ENCODE measurements at regions not wholly inside any gene's neighbourhood (a gene's known extent, or its start where the extent isn't known, plus 50 kb on each side); places are given as distances from the start of the nearest gene placed in this dataset.

DNA sequence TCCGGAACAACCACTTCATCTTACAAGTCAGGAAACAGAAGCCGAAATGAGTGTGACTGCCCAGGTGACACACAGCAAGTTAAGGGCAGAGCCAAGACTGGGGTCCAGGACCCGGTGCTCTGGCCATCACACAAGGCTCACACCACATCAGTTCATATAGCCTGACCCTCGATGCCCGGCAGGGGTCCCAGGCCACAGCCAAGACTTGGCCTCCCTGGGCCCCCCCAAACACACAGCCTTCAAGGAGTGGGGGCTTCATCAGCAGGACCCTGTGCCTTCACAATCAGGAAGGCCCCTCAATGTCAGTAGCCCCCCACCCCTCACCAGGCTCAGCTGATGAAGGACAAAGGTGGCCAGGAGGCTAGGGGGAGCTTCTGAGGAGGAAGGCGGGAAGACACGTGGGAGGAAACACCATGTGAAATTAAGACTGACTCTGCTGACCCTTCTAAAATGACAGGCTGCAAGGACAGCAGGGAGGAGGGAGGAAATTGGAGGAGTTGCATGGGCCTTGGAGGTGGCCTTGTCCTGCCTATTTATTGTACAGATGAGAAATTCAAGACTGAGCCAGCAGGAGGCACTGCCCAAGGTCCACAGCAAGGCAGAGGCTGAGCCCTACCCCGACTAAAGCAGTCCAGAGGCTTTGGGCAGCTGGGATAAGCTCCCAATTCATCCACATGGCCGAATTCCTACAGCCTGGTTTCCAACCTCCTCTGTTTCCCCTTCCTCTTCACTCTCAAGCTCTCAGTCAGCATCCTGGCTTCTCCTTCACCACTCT lies 216.1 kb upstream of the ZMIZ1 start:
- DNase-seq: no peak

DNA sequence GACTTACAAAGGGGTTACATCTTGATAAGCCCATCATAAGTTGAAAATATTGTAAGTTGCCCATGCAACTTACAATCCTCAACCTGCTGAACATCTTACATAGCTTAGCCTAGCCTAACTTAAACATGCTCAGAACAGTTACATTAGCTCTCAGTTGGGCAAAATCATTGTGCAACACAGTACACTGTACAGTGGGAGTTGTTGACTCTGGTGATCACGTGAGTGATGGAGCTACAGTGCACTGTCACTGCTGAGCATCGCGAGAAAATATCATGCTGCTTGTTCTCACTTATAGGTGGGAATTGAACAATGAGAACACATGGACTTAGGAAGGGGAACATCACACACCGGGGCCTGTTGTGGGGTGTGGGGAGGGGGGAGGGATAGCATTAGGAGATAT lies 214.9 kb upstream of the ZMIZ1 start:
- no peak for DNase-seq

DNA sequence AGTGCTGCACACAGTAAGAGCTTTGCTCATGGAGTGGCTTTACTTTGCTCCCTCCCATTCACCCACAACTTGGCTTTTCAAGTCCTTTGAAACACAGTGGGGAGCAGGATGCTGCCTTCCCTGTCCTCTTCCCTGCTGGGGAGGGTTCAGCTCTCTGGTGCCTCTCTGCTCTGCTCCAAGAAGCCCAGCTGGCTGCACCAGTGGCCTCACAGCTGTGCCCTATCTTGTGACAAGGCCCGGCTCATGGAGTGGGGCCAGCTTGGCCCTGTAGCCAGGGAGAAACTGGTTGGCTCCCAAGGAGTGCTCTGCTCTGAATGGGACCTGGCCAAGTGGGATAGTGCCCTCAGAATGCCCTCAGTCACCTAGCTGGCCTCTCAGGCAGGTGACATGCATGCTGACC lies 212.3 kb upstream of the ZMIZ1 start:
- peak; percentile 78 to 84 for DNase-seq

DNA sequence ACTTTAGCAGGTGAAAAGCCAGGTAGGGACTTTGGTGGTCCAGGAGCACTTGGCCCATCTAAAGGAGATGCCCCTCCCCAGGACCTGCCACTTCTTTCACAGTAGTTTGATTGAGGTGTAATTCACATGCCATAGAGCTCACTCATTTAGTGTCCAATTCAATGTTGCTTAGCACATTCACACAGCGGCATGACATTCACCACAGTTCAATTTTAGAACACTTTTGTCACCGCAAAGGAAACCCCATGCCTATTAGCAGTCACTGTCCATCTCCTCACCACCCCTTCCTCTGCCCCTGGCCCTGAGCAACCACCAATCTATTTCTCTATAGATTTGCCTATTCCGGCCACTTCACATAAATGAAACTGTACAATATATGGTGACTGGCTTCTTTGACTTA lies 211.6 kb upstream of the ZMIZ1 start:
- DNase-seq: no peak

DNA sequence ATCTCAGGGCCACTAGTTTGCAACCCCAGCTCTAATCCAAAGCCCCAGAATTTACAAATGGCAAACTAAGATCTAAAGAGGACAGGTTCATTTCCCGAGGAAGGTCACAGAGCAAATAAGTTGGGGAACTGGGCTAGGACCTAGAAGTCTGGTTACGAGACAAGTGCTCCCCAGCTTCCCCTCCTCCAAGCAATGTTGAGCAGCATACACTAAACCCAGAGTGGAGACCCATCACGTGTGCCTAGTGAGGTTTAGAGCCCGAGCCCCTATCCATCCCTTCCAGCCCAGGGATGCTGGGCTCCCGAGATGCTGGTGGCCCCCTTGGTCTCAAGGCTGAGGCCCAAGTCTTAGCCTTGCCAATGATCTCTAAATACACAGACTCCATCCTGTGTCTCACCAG lies 209.5 kb upstream of the ZMIZ1 start:
- no peak for DNase-seq

DNA sequence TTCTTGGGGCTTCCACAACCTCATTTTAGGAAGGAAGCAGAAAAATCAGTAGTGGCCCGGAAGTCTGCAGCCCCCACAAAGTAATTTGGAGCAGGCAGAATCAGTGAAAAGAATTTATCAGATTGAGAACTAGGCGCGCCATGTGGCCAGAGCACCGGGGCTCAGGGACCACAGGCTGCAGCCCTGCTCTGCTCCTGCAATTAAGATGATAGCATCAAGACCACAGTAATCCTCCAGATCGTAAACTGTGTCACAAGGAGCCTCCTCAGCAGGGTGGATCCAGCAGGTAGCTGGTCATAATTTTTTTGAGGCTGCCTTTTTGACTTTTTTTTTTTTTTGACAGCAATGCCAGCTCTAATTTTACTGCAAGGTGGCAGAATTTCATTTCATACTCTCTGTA lies 209.0 kb upstream of the ZMIZ1 start:
- no peak for DNase-seq

DNA sequence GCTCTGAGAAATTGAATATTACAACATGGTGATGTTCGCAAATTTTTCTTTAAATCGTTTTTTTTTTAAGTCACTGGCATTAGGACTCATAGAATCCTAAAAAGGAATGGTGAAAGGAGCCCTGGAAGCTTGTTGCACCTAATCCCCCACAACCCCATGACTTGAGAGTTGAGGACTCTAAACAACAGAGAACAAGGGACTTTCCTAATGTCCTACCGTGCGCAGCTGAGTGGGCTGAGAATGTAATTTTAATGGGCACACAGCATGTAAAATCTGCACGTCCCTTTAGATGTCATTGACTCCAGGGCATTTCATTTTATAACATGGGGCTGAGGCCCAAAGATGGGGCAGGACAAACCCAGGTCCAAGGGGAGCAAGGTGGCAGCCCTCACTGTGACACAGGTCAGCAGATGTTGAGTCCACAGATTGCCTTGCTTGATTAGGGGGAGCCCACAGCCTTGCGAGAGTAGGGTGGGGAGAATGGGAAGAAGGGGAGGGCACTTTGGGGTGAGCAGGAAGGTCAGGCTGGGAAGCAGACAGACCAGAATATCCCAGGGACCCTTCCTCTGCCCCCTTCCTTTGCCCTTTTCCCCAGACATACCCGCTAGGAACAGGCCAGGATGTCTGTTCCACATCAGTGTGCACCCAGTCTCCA lies 208.4 kb upstream of the ZMIZ1 start:
- no peak for DNase-seq

DNA sequence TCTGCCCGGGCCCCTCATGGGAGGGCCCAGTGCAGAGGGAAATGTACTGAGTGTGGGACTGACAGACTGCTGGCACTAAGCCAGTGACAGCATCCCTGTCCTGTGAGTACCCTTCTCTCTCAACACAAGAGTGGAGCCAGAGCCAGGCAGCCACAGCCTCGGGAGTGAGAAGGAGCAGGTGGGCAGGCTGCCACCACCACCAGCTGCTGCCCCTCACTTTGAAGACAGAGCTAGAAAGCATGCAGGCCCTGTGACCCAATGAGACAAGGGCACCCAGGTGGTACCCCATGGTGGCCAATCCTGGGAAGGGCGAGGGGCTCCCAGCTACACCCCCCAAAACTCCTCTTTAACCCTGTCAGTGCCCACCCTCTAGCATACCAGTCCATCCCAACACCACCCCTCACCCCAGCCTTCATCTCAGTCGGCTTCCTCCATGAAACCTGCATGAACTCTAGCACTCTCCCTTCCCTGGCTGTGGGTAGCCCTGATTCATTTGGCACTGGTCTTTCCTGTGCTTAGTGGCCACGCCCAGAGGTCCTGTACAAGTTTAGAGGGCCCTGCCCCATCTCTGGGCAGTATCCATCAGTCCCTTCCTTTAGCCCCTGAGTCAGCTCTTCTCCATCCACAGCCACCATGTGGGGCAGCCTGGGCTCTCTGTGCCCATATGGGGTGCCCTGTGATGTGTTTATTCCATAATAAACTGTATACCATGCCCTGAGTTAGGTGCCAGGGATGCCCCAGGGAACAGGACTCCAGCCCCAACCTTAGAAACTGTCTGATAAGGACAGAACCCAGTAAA lies 207.0 kb upstream of the ZMIZ1 start:
- DNase-seq: no peak

DNA sequence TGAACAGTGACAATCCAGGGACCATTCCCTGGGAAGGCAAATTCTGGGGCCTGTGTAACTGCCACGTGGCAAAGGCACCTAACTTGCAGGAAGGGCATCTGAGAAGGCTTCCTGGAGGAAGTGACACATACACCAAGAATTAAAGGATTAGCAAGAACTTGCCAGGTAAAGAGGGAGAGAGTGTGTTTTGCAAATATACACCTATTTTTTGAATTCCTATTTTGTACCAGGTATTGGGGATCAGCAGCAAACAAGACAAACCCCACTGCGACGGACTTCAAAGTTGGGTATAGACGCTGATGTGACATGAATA lies 206.5 kb upstream of the ZMIZ1 start:
- no peak for DNase-seq

DNA sequence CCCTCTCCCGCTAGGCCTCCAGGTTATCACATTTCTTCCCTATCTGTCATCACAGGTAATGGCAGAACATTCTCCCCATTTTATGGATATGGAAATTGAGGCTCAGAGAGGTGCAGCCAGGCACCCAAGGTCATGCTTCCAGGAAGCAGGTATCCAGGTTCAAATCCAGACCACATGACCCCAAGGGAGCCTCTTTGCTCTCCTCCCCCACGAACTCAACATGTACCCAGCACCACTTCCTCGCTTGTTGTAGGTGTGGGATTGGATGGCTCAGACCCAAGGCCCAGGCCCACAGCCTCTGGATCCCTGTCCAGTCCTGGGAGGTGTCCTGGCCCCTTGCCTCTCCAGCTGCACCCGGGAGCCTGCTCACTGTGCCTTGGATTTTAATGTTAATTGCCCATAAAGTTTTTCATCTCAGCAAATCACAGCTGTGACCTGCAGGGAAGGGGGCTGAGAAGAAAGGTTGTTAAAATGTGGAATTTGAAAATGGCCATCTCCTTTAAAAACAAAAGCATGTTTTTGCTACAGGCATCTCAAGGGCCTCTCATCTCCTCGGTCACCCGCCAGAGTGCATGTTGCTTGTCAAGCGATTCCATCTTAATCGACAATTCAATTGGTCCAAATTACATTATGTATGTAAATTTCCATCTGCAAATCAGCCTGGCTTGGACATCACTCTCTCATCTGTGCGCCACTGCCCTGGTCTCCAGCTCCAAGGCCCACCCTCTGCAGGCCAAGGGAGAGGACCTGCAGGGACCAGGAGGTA lies 205.4 kb upstream of the ZMIZ1 start:
- DNase-seq: no peak

DNA sequence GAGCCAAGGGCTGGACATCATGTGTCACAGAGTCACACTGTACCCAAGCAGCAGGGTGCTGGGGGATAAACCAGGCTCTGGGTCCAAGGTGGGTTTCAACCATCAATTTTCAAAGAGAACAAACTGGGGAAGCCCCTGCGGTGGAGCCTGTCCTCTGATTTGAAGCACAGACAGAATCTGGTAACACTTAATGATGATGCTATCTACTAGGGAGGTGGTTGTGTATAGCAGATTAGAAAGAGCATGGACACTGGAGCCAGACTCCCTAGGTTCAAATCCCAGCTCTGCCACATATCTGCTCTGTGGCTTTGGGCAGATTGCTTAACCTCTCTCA lies 204.9 kb upstream of the ZMIZ1 start:
- no peak for DNase-seq

DNA sequence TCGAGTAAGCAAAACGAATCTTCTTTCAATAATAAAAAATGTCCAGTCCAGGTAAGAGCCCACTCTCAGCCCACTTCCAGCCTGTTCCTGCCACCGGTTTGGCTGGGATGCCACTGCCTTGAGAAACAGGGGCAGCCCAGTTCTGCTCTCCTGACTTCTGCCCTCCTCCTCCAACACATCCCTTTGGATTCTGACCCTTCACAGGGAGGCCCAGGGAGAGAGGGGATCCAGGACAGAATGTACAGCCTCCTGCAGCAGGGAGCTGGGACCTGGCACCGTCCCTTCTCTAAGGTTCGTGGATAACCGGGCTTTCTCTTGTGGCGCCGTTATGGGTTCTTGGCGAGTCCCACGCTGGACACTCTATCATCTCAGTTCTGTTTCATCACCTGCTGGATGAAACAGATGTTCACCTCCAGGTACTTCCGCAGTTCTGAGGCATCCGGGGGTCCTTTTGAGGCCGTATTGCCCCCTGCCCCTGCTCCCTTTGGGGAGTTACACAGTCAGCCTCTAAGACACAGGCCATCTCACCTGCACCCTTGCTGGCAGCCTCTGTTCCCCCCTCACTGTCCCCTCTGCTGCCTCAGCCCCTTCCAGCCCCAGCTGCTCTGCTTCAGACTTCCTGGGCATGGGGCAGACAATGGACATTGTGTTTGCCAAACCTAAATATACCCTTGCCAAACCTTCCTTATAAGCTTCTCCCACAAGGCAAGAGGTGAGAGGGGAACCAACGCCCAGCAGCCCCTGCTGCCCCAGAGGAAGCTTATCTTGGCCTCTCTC lies 203.8 kb upstream of the ZMIZ1 start:
- DNase-seq: no peak

DNA sequence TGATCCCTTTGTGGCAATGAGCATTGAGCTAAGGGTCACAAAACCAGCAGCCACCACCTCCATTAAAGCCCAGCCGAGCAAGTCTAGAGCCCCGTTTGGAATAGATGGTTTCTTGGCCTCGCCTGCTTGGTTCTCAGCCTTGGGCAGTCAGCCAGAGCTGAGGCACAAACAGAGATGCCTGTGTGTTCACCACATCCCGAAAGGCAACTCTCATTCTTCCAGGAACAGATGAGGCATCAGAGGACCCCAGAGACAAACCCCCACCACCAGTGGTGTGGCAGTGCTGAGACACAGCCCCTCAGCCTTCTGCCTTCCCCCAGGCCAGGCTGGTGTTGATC lies 203.3 kb upstream of the ZMIZ1 start:
- DNase-seq: no peak

DNA sequence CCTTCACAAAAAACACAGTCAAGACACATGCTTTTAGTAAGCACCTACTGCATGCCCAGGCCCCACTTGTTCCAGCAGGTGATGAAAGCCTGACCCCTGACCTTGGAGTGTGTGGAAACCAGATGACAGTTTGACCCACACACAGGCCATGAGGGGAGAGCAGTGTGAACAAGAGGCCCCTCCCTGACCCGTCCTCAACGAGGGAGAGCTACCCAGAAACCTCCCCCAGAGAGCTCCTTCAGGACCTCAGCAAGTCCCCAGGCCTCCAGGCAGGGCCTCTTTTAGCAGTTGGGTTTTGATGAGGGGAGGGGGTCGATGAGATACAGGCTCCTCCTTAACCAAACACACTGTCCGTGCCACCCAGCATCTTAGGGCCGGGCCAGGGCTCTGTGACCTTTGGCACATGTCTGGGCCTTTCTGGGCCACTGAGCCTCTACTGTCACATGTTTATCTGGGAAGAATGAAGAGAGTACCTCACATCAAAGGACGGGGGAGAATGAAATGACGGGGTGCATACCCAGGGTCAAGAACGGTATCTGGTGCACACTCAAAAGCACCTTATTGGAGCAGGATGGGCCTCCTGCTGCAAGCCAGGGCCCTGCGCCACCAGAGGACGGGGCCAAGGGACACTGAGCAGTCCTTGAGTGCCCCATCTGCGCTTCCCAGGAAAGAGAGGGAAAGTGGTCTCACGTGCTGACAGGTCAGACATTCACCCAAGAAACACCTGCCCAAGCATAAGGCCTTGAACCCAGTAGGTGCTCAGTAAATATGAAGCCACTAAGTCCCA lies 202.6 kb upstream of the ZMIZ1 start:
- DNase-seq: no peak

DNA sequence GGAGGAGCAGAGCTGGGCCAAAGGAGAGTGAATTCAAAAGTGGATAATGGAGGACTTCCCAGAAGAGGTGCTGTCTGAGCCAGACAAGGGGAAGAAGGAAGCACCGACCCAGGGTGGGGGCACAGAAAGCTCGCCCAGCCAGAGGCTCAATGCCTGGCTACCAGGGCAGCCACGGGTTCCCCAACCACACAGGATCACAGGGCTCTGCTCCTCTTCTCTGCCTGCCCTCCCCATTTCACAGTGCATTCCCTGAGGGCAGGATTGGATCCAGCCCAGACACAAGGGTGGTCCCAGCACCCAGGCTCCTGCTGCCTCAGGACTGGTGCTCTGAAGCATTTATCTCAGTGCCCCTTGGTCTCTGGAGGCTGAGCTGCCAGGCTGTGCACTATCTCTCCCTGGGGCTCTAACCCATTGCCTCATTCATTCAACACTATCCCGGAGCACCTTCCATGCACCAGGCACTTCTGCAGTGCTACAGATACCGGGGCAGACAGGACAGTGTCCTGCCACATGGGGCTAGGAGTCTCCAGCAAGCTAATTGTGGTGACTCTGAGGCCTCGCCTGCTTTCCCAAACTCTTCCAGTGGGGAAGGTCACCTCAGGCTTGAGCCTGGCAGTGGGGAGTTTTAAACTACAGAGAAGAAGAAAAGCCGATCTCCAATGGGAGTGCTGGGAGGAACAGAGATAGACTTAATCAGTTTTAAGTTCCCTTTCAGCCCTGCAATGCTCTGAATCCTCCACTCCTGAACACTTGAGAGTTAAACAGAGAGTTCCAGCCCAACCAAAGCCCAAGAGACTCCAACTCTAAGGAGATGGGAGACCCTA lies 201.8 kb upstream of the ZMIZ1 start:
- no peak for DNase-seq

DNA sequence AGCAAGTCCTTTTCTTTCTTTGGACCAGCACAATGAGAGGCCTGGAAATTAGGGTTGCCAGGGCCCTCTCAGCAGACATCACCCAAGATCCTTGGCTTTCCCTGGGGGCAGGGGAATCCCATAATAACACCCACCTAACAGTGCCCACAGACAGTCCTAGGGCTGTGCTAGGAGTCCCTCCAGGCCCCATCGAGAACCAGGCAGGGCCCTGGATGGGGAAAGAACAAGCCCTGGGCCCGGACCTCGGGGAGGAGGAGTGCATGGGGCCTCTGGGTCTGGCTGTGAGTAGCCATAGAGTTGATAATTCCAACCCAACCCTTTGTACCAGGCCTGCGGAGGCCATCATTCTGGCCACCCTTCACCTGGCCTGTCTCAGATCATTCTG lies 201.2 kb upstream of the ZMIZ1 start:
- DNase-seq: no peak

DNA sequence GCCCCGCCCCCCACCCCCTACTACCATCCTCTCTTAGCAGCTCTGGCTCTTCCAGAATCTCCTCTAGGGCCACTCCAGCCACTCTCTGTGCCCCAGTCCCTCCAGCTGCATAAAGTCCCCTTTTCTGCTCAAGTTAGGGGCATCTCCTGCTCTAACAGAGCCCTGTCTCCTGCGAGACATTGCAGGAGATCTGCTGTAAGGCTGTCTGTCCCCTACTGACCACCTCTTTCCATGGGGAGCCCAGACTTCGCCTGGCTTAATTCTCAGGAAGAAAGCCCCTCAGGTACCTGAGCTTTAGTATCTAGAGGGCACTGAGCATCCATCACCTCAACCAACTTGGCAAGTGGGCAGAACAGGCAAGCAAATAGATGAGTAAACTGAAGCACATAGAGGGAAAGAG lies 200.7 kb upstream of the ZMIZ1 start:
- DNase-seq: no peak

DNA sequence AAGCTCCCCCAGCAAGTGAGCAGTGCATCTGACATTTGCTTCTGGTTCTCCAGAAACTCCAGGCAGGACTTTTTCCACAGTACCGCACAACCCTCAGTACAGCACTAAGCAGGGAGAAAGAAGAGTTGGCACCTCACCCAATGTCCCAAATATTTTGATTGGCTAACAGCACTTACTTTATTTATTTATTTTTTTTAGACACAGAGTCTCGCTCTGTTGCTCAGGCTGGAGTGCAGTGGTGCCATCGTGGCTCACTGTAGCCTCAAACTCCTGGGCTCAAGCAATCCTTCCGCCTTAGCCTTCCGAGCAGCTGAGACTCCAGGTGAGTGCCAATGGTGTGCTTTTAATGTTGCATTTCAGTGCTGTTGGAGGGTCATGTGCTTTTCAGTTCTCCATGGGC lies 200.3 kb upstream of the ZMIZ1 start:
- DNase-seq: no peak

DNA sequence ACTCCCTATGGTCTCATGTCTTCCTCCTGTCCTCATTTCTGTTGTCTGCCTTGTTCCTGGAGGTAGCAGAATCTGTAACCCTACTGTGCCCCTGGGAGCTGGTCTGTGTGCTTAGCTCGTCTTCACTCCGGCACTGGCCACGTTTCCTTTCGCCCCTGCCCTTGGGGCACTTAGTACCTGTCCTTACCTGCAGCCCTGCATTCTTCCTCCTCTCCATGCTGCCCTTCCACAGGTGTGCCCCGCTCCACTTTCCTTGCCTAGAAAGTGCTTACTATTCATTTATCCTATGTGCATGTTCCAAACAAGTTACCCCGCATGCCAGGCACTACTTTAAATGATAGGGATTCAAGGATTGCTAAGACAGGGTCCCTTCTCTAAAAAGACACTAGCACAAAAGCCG lies 199.9 kb upstream of the ZMIZ1 start:
- DNase-seq: no peak

Measured in right lung (tissue), 2 donors.